ENCODE measurements at regions not wholly inside any gene's neighbourhood (a gene's known extent, or its start where the extent isn't known, plus 50 kb on each side); places are given as distances from the start of the nearest gene placed in this dataset.

DNA sequence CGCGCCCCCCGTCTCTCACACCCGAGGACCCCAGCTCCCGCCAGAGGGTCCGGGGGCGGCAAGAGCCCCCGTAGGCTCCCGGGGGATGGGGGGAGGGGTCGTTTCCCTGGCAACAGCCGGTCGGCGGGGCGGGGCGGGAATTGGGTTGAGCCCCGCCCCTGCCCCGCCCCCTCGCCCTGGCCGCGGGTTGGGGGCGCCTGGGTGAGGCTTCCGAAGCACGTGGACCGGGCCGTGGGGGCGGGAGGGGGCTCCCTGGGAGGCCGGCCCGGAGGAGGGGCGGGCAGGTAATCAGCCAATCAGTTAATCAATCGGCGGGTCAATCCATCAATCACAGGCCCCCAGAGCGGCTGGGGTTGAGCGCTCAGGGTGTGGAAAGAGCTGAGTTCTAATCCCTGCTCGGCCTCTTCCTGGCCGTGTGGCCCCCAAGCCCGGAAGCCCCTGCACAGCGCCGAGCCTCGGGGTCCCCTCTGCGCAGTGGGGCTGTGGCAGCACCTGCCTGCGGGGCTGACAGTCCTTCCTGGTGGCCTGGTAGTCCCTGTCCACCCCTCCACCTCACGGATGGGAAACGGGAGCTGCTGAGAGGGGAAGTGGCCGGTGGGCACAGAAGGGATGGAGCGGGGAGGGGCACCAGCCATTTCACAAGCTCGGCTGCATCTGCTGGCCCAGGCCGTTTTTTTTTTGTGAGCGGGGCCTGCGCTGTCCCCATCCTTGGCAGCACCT lies 174.2 kb upstream of the IER5L start:
- DNase-seq: no peak

DNA sequence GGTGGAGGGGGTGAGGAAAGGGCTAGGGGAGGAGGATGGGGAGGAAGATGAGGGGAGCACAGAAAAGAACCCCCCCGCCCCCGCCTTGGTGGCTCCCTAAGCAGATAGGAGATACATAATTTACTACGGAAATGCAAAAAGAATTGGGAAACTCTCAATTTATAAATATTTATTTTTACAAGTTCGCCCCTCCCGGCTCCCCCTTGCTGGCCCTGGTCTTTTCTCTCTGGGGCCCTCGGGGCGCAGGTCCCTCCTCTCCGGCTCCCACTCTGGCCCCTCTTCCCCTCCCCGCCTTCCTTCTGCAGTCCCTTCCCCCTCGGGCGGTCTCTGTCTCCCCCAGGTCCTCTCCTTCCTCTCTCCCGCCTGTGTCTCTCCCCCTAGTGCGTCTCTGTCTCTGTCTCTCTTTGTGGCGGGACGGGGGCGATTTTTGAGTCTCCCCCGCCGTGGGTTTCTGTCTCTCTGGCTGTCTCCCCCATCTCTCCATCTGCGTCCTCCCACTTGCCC lies 173.6 kb upstream of the IER5L start:
- DNase-seq: no peak

DNA sequence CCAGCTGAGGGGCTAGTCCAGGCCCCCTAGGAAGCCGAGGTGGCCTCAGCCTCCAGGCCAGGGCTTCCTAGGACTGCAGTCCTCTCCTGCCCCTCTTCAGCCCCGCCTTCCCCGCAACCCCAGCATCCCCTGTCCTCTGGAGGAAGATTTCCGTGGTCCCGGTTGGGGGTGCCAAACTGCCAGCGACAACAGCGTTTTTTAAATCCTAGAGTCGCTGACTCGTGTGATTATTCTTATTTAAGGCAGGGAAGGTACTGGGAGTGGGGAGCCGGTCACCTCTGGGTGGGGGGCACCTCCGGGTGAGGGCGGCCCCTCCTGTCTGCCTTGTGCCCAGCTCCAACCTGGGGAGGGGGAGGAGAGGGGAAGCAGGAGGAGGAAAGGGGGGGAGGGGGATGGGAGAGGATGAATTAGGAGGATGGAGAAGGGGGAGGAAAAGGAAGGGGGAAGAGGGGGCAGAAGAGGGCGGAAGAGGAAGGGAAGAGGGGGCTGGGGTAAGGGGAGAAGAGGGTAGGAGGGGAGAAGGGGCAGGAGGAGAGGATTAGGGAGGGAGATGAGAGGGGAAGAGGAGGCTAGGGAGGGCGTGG lies 173.1 kb upstream of the IER5L start:
- no peak for DNase-seq

DNA sequence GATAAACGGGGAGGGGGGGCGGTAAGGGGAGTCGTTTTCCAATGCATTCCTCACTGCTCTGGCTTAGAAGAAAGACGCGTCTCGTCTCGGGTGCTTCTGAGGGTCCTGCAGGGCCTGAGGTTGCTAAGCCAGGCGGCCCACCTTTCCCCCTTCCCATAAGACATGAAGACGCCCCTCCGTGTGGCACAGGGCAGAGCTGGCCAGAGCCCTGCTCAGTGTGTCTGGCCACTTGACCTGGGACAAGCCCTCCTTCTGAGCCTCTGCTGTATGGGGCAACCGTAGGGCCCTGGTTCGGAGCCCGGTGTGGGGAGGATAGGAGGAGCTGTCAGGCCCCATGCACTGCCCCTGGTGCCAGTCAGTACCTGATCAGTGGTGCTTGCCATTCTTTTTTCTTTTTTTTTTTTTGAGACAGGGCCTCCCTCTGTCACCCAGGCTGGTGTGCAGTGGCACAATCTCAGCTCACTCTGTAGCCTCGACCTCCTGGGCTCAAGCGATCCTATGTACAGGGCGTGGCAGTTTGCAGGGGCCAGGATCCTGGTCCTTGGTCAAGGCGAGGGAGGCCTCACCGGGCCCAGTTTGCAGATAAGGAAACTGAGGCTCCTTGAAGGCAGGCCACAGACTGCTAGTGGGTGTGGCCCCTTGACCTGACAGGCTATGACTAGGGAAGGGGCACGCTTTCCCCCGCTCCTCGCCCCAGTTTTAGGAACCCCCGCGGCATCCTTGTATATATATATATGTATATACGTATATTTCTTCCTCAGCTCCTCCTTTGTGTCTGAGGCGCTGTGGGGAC lies 172.3 kb upstream of the IER5L start:
- no peak for DNase-seq

DNA sequence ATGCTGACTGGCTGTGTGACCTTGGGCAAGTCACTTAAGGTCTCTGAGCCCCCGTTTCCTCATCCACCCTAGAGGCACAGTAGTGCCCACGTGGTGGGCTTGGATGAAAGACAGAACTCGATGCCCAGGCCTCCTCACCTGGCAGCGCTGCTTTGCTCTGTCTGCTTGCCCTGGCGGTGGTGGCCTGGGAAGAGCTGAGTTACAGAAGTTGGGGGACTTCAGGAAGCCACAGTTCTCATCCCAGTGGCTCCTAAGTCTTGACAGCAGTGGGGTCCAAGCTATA lies 171.5 kb upstream of the IER5L start:
- DNase-seq: no peak

DNA sequence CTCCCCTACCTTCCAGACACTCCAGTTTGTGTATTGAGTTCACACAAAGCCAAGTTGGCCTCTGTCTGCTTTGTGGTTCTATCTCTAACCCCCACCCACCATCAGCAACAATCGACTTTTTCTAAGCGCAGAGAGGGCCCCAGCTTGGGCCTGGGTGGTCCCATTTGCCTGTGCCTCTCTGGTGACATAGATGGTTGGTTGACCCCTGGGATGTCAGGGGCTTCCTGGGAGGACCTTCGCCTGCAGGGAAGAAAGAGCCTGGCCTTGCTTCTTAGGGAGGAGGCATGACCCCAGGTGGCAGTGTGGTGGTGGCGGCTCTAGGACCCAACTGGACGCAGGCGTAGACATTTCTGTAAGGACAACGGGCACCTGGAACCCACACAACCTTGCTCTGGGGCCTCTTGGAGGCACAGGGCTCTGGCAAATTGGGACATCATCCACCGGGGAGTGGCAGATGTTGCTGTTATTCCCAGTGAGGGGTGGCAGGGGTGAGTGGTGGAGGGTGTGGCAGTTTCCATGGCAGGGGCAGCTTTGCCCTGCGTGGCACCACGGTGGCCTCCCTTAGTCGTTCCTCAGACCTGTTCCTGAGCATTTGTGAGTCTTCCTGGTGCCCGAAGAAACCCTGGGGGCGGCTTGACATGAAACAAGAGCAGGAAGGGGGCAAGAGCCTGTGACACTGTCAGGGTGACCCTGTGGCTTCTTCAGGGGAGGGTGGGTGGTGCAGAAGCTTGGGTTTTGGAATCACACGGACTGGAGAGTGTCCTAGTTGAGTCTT lies 171.0 kb upstream of the IER5L start:
- DNase-seq: no peak

DNA sequence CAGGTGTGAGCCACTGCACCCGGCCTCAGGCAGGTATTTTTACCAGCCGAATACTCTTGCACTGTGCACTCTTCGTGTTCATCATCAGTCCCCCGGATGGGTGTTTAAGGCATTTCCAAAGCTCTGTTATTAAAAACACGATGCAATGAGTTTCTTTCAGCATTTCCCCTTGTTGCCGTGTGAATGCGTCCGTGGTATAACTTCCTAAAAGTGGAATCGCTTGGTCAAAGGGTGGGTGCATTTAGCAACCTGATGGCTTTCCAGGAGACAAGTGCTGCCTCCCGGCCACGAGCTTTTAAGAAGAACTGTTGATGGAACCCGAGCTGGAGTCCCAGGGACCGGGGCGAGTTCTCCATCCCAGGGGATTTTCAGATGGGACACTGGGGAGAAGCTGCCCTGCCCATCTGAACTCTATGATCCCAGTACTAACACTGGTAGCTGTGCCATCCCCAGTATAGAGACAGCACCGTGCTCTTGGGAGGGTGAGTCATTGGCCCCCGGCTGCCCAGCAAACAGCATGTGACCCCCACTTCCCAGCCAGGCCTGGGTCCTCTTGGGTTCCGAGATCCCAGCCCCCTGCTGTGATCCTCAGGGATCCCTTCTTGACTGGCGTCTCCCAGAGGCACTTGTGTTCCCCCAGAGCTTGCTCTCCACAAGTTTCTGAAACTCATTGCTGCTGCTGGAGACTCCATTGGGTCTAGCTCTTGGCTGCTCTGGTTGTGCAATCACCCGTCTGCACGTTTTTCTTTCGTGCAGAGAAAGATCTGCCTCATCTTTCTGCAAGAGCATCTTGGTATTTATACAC lies 169.5 kb upstream of the IER5L start:
- no peak for DNase-seq

DNA sequence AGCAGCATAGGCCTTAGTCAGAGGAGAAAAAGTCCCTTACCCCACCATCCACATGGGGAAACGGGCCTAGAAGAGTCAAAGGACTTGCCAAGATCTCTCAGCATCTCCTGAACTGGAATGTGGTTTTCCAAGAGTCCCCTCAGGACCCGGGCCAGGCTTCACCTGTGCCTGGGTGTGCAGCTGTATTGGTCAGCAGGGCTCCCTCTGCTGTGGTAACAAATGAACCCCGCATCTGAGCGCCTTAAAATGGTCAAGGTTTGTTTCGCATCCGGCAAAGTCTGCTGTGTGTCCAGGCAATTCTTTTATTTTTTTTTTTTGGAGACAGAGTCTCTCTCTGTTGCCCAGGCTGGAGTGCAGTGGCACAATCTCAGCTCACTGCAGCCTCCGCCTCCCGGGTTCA lies 168.0 kb upstream of the IER5L start:
- DNase-seq: no peak

DNA sequence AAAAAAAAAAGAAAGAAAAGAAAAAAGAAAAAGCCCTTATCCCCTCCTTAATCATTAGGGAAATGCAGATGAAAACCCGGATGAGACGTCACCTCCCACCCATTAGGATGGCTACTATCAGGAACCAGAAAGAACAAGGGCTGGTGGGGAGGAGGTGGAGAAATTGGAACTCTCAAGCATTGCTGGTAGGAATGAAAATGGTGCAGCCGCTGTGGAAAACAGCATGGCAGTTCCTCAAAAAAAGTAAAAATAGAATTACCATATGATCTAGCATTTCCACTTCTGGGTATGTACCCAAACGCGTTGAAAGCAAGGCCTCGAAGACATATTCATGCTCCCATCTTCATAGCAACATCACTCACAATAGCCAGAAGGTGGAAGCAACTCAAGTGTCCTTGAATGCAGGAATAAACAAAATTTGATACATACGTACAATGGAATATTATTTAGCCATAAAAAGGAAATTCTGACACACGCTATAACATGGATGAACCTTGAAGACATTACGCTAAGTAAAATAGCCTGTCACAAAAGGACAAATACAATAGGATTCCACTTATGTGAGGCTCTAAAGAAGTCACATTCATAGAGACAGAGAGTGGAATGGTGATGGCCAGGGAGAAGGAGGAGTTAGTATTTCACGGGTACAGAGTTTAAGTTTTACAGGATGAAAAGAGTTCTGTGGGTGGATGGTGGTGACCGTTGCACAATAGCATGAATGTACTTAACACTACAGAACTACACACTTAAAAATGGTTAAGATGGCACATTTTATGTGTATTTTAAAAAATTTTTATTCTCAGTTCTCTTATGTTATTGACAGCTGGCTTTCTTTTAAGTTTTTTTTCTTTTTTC lies 166.8 kb upstream of the IER5L start:
- DNase-seq: no peak

DNA sequence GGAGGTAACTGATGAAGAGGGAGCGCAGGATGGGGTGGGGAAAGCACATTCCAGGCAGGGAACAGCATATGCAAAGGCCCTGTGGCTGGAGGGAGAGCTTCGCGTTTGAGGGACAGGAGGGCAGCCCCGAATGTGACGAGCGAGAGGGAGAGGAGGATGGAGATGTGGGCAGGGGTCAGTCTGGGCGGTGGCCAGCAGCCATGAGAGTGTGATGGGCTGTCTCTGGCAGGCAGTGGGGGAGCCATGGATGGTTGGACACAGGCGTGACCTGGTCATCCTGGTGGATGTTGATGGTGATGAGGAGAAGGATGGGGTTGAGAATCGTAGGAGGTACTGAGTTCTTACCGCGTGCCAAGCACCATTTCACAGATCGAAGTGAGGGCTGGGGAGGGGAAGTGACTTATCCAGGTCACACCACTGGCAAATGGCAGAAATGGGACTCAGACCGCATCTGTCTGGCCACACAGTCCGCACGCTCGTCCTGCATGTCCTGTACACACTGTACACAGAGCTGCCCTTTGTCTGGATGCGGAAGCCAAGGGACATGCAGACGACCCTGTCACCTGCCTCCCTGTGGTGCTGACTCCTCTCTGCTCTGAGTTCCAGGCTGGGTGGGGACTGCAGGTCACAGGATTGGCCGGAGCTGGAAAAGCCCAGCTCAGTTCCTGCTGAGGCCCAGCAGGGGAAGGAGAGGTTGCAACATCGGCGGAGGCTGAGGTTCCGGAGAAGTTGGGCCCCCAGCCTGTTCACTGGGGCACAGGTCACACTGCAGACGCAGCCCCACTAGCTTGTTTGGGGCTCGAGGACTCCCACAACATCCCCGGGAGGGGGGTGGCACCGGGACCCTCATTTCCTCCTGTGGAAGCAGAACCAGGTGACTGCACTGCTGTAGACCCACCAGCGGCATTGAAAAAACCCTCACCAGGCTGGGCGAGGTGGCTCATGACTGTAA lies 165.6 kb upstream of the IER5L start:
- DNase-seq: no peak

DNA sequence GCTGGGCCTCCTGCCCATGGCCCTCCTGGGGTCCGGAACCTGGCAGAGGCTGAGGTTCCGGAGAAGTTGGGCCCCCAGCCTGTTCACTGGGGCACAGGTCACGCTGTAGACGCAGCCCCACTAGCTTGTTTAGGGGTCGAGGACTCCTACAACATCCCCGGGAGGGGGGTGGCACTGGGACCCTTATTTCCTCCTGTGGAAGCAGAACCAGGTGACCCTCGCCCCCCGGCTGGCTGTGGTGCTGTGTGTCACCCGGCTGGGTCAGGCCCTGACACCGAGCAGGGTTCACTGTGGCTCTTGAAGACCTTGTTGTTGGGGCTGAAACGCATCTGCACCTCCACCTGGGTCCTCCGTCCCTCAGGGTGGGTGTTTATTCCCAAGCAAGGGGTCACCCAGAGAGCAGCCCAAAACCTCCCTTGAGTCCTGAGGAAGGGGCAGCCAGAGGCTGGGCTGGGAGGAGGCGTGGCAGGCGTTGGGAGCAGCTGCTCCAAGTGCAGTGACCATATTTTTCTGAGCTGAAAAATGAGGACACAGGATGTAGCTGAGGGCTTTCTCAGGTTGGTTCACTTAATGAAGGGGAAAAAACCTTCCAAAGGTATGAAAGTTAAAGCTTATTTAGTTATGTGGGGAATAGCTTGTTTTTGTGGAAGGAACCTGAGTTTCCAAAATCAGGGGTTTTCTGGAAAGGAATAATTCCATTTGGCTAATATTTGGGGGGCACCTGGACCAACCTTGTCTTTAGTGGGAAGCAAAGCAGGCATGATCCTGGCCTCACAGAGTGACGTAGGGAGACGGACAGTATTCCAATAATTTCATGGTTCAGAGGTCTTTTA lies 164.7 kb upstream of the IER5L start:
- DNase-seq: no peak

DNA sequence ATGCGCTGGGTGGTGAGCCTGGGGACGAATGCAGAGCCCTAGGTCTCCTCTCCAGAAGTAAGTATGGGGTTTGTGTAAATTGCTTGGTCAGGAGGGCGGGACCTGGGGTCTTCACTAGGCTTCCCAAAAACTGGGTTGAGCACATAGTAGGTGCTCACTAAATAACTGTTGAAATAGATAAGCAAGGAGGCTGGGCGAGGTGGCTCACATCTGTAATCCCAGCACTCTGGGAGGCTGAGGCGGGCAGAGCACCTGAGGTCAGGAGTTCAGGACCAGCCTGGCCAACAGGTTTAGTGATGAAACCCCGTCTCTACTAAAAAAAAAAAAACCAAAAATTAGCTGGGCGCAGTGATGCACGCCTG lies 163.9 kb upstream of the IER5L start:
- DNase-seq: no peak

DNA sequence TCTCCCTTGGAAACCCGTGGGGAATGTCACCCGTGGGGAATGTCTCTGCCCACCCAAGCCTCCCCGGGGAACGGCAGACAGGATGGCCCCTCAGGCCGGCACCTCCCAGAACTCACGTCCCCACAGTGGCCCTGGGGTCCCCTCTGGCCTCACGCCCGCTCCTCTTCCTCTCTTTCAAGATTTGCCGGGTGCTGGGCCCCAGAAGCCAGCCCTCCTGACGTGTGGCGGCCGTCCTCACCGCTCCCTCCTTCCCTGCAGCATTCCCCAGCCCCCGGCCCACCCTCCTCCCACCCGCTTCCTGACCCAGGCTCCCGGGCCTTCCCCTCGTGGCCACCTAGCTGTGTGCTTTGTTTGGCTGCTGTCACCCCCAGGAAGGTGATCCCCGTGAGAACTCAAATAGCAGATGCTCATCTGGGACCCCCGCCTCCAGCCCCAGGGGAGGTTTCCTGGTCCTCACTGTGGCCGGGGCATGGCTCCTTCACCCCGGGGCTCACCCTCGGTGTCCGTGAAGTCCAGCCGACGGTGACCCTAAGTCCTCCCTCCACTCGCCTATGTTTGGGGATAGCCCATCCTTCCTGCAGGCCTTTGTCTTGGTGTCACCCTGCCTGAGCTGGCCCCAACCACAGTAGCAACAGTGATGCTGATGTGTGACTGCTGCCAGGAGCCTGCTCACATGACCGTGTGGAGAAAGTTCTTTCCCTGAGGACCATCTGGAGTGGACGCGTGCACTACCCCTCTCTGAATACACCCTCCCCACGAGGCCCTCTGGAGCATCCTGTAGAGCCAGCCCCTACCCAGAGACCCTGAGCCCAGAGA lies 163.3 kb upstream of the IER5L start:
- no peak for DNase-seq

DNA sequence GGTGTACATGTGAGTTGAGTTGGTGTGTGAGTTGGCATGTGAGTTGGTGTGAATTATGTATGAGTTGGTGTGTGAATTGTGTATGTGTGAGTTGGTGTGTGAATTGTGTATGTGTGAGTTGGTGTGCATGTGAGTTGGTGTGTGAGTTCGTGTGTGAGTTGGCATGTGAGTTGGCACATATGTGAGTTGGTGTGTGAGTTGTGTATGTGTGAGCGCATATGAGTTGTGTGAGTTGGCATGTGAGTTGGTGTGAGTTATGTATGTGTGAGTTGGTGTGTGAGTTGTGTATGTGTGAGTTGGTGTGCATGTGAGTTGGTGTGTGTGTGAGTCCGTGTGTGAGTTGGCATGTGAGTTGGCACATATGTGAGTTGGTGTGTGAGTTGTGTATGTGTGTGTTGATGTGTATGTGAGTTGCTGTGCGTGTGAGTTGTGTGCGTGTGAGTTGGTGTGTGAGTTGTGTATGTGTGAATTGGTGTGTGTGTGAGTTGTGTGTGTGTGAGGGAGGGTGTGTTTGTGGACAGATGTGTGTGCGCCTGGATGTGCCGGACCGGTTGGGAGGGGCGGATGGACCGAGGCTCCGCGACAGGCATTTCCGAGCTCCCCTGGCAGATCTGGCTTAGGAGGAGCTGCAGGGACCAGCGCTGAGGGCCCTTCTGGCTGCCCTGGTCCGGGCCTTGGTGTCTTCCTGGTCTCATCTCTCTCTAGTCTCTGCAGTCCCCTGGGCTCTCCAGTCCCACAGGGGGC lies 162.5 kb upstream of the IER5L start:
- no peak for DNase-seq

DNA sequence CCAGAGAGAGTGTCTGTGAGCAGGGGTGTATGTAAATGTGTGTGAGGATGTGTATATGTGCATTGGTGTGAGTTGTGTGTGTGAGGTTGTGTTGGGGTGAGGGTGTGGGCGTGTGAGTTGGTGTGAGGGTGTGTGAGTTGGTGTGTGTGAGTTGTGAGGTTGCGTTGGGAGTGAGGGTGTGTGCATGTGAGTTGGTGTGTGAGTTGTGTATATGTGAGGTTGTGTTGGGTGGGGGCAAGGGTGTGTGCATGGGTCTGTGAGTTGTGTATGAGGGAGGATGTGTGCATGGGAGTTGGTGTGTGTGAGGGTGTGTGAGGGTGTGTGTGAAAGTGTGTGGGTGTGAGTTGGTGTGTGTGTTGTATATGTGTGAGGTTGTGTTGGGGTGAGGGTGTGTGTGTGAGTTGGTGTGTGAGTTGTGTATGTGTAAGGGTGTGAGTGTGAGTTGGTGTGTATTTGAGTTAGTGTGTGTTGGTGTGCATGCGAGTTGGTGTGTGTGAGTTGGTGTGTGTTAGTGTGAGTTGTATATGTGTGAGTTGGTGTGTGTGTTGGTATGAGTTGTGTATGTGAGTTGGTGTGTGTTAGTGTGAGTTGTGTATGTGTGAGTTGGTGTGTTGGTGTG lies 161.6 kb upstream of the IER5L start:
- no peak for DNase-seq

DNA sequence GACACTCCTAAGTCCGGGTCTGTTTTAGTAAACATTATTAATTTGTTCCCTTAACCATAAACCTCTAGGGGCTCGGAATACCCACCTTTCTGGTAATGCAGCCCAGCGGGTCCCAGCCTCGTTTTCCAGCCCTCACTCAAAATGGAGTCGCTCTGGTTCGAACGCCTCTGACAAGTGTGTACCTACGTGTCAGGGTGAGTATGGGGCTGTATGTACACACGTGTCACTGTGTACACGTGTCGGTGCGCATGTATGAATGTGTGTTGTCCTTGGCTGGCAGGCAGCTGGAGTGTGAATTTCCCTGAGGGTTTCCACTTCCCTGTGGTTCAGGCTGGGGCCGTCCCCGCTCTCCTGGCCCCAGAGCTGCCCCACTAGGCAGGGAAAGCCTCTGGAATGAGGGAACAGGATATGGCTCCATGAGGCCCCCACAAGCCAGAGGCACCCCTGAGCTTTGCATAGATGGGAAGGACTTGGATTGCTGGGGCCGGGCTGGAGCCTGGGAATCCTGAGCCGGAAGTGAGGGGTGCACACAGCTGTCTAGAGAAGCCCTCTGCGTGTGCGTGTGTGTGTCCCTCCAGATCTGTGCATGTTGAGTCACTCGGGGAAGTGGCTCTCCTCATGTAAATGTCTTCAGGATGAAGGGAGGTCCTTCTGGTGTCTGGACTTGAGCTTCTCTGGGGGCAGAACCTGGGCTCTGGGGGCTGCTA lies 160.8 kb upstream of the IER5L start:
- DNase-seq: no peak
